DND-41 (cell line): ENCODE measurements at regions not wholly inside any gene's neighbourhood (a gene's known extent, or its start where the extent isn't known, plus 50 kb on each side); places are given as distances from the start of the nearest gene placed in this dataset.

Experiments used
- ATAC-seq: fragments of 200-7000 bp; cut with Tn5 transposase; 3 replicates; pipeline ENCODE4 v1.9.1; 2021; ENCODE audit warnings: low read depth; ENCODE audit not compliant: insufficient read depth
- DNase-seq: peaks from one replicate; pipeline ENCODE4 v3.0.0-alpha.2; 2020
- H2AFZ ChIP-seq: 2 replicates; pipeline ENCODE4 v1.6.0; 2012; ENCODE audit warnings: low read depth, low read length
- H3K27ac ChIP-seq: 2 replicates; pipeline ENCODE4 v1.5.1; 2012; ENCODE audit warnings: low read length, inconsistent platforms
- H3K27me3 ChIP-seq: fragments of 200-600 bp; sonication (generic); 2 replicates; pipeline ENCODE4 v1.6.0; 2012; ENCODE audit warnings: low read length, mild to moderate bottlenecking, inconsistent platforms; ENCODE audit not compliant: insufficient read depth, poor library complexity
- H3K36me3 ChIP-seq: 2 replicates; pipeline ENCODE4 v1.5.1; 2012; ENCODE audit warnings: low read length, inconsistent platforms; ENCODE audit not compliant: insufficient read depth
- H3K4me1 ChIP-seq: 2 replicates; pipeline ENCODE4 v1.5.1; 2012; ENCODE audit warnings: mild to moderate bottlenecking, low read length; ENCODE audit not compliant: insufficient read depth
- H3K4me2 ChIP-seq: 2 replicates; pipeline ENCODE4 v1.6.0; 2012; ENCODE audit warnings: mild to moderate bottlenecking, moderate library complexity, low read length, inconsistent platforms; ENCODE audit not compliant: insufficient read depth
- H3K4me3 ChIP-seq, 2 experiments: fragments of 200-600 bp in 1 of 2; shearing (Covaris generic) in 1 of 2; 2 replicates each; pipeline ENCODE4 v1.5.1; 2012 to 2016; ENCODE audit warnings: inconsistent platforms in 2 of 2, low read length in 2 of 2, mild to moderate bottlenecking in 2 of 2, low read depth in 1 of 2, moderate library complexity in 1 of 2
- H3K79me2 ChIP-seq: 2 replicates; pipeline ENCODE4 v1.6.0; 2012; ENCODE audit warnings: low read length, inconsistent platforms; ENCODE audit not compliant: insufficient read depth
- H3K9ac ChIP-seq: 2 replicates; pipeline ENCODE4 v1.6.0; 2012; ENCODE audit warnings: low read depth, mild to moderate bottlenecking, inconsistent platforms, low read length, moderate library complexity
- H3K9me3 ChIP-seq: 2 replicates; pipeline ENCODE4 v1.5.1; 2012; ENCODE audit warnings: low read length, moderate library complexity, mild to moderate bottlenecking, inconsistent platforms; ENCODE audit not compliant: insufficient read depth, severe bottlenecking
- H4K20me1 ChIP-seq: 2 replicates; pipeline ENCODE4 v1.6.0; 2012; ENCODE audit warnings: low read length; ENCODE audit not compliant: insufficient read depth
- EZH2 ChIP-seq: IDR thresholded peaks from 3 replicates; pipeline ENCODE4 v1.6.1; 2012; ENCODE audit warnings: borderline replicate concordance, low read depth, mild to moderate bottlenecking, moderate library complexity, low read length, inconsistent platforms; ENCODE audit not compliant: severe bottlenecking
- TF ChIP-seq, protein P1 (sequence below): IDR thresholded peaks from 2 replicates; pipeline ENCODE4 v1.5.1; 2012; ENCODE audit warnings: borderline replicate concordance, low read length, moderate library complexity, mild to moderate bottlenecking; ENCODE audit not compliant: poor library complexity, severe bottlenecking; ENCODE audit errors: extremely low read depth

DNA sequence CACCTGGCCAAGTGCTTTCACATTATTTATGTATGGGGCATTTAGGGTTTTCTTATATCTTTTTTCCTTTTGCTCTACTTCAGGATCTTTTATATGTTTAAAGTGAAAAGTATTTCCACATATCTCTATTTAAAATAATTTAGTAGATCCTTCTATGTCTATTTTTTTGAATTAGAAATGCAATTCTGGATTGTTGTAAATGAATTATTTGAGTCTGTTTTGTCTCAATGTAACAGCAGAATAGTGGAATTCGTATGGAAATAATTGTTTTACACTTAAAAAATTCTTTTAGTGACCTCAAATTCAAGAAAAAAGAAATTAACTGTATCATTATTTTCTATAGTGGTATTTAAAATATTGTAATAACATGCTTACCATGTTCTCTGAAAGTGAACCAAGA lies 126.5 kb upstream of the HDAC9 start:
- H3K4me3 ChIP-seq, result no peak overlapping the region

DNA sequence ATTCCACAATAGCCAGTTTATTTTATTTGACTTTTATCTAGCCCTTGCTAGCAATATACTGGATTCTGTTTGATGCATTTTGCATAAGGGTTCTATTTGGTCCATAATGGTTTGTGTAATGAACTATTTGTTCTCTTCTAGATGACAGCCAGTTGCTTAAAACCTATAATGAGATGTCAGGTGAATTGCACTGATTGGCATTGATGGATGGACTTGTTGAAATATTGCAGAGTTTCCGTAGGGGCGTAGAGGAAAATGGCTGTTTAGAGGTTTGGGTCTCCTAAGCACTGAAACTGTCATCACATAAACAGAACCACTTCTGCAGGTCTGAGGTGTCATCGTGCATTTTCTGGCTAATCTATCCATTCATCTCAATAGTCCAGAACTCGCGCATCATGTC lies 124.9 kb upstream of the HDAC9 start:
- no peak overlapping the region for H3K27ac ChIP-seq
- ATAC-seq, result no peak

More for the DNA sequence above, 126.5 kb upstream of the HDAC9 start:
- Histone ChIP-seq H3K4me1 (no peaks in the 10 kb centered on the region), H3K36me3 (no peaks in the 10 kb centered on the region), H3K27me3 (no peaks in the 10 kb centered on the region), H3K79me2 (no peaks in the 10 kb centered on the region), H3K27ac (no peak overlapping the region), H3K9me3 (no peaks in the 10 kb centered on the region), H4K20me1 (no peaks in the 10 kb centered on the region), H3K4me2 (no peak overlapping the region), H3K9ac (no peak overlapping the region), H2AFZ (no peak overlapping the region)
- TF ChIP-seq, protein P1, sequence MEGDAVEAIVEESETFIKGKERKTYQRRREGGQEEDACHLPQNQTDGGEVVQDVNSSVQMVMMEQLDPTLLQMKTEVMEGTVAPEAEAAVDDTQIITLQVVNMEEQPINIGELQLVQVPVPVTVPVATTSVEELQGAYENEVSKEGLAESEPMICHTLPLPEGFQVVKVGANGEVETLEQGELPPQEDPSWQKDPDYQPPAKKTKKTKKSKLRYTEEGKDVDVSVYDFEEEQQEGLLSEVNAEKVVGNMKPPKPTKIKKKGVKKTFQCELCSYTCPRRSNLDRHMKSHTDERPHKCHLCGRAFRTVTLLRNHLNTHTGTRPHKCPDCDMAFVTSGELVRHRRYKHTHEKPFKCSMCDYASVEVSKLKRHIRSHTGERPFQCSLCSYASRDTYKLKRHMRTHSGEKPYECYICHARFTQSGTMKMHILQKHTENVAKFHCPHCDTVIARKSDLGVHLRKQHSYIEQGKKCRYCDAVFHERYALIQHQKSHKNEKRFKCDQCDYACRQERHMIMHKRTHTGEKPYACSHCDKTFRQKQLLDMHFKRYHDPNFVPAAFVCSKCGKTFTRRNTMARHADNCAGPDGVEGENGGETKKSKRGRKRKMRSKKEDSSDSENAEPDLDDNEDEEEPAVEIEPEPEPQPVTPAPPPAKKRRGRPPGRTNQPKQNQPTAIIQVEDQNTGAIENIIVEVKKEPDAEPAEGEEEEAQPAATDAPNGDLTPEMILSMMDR, result no peak
- no peak for TF ChIP-seq EZH2
- DNase-seq (no peak), ATAC-seq (no peak)

DNA sequence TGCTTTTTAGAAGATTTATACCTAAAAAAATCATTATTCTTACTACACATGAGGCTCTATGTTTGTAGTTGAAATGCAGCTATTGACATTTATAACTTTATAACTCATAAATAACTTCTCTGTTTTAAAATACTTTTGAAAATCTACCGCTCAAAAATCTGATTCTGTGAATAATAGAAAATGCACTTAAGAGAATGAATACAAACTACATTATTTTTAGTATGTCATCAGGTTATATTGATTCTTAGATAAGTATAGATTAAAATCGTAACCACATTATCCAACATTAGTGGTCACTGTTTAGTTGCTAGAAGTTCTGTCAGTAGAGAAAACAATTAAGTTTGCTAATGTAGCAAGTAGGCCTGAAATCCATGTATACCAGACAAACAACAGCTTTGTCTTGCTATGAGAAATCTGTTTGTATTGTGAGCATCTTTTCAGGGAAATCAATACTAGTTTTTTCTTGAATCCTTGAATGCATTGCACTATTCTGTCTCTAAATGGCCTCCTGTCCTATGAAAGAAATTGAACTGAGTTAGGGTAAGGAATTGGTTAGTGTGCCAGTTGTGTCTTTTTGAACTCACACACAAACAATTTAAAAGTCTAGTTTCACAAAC lies 116.5 kb upstream of the HDAC9 start:
- Histone ChIP-seq H3K9ac (no peak overlapping the region), H3K36me3 (no peaks in the 10 kb centered on the region), H2AFZ (no peak overlapping the region), H3K4me2 (no peak overlapping the region), H3K4me1 (no peaks in the 10 kb centered on the region), H3K9me3 (no peaks in the 10 kb centered on the region), H3K27ac (no peak overlapping the region), H3K79me2 (no peaks in the 10 kb centered on the region), H3K4me3 (no peak overlapping the region), H3K27me3 (no peaks in the 10 kb centered on the region), H4K20me1 (no peaks in the 10 kb centered on the region)
- DNase-seq (no peak), ATAC-seq (no peak)
- TF ChIP-seq, protein P1, result no peak
- TF ChIP-seq EZH2, result no peak

More for the DNA sequence above, 124.9 kb upstream of the HDAC9 start:
- Histone ChIP-seq H3K4me1 (no peaks in the 10 kb centered on the region), H3K36me3 (no peaks in the 10 kb centered on the region), H2AFZ (no peak overlapping the region), H3K79me2 (no peaks in the 10 kb centered on the region), H3K9me3 (no peaks in the 10 kb centered on the region), H3K27me3 (no peaks in the 10 kb centered on the region), H3K4me2 (no peak overlapping the region), H3K4me3 (no peak overlapping the region), H4K20me1 (no peaks in the 10 kb centered on the region), H3K9ac (no peak overlapping the region)
- TF ChIP-seq EZH2, result no peak
- no peak for DNase-seq

DNA sequence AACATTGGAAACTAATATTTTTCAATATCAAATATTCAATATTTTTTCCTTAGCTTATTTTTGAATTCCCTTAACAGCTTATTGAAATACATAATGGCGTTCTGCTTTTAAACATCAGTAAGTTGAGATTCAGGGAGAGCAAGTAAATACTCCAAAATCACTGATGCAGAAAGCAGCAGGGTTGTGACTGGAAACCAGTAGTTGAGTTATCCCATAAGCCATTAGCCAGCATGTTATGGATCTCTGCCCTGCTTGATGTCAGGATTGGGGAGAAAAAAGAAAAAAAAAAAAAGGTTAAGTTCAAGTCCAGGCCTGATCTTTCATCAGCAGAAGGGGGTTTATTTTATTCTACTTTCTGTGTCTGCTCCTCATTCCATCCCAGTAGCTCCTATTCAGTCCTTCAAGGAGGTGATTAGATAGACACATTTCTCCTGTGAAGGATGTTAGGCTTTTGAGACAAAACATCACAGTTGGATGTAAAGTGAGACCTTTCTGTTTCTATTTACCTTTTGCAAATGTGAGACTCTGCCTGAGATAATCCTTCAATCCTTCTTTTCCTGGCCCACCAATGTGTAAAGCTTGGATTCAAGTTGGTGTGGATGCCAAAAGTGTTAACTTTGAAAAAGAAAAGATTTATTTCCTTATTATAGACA lies 110.9 kb upstream of the HDAC9 start:
- ATAC-seq, result no peak
- H2AFZ ChIP-seq, result no peak overlapping the region

More for the DNA sequence above, 110.9 kb upstream of the HDAC9 start:
- H4K20me1 ChIP-seq, result no peaks in the 10 kb centered on the region
- no peaks in the 10 kb centered on the region for H3K36me3 ChIP-seq
- H3K9ac ChIP-seq, result no peak overlapping the region
- no peak overlapping the region for H3K27ac ChIP-seq
- DNase-seq, result no peak
- H3K4me2 ChIP-seq, result no peak overlapping the region
- H3K4me3 ChIP-seq, result no peak overlapping the region
- H3K4me1 ChIP-seq, result no peaks in the 10 kb centered on the region
- H3K27me3 ChIP-seq, result no peaks in the 10 kb centered on the region
- H3K9me3 ChIP-seq, result no peaks in the 10 kb centered on the region
- no peaks in the 10 kb centered on the region for H3K79me2 ChIP-seq
- TF ChIP-seq EZH2, result no peak
- TF ChIP-seq, protein P1, result no peak
